IMR-90 (cell line): ENCODE measurements at regions not wholly inside any gene's neighbourhood (a gene's known extent, or its start where the extent isn't known, plus 50 kb on each side); places are given as distances from the start of the nearest gene placed in this dataset.

Source experiments
- ATAC-seq: fragments of 200-7000 bp; cut with Tn5 transposase; 2 replicates; pipeline ENCODE4 v1.9.1; 2020; ENCODE audit warnings: low read depth, mild to moderate bottlenecking, moderate library complexity
- BruUV-seq: library from RNA; stranded (reverse); fragments of 400-500 nt; replicated peaks from 2 replicates; lab custom pipeline; 2021; lab: Mats Ljungman, UMichigan
- CTCF ChIA-PET: fragments of 300-600 bp; formaldehyde crosslinking; extraction: SDS; loops from one replicate; lab custom pipeline; 2021; ENCODE audit warnings: antibody characterized with exemption; lab: Yijun Ruan, JAX
- POLR2A ChIA-PET: fragments of 300-600 bp; sonication (Branson Sonifier 250); formaldehyde crosslinking; loops from one replicate; lab custom pipeline; 2022; ENCODE audit warnings: antibody characterized with exemption; ENCODE audit not compliant: unreplicated experiment; lab: Charles Lee
- DNase-seq: peaks from one replicate; pipeline ENCODE4 v3.0.0; 2013
- H2AFZ ChIP-seq: replicated peaks from 2 replicates; pipeline ENCODE3; 2013; ENCODE audit warnings: low read length, mild to moderate bottlenecking; ENCODE audit not compliant: poor library complexity
- H2AK5ac ChIP-seq: 2 replicates; pipeline ENCODE4 v1.6.1; 2013; ENCODE audit warnings: low read depth, low read length, inconsistent platforms
- H2AK9ac ChIP-seq: replicated peaks from 2 replicates; pipeline ENCODE3; 2013; ENCODE audit warnings: mild to moderate bottlenecking, low read depth, low read length, moderate library complexity; ENCODE audit not compliant: poor library complexity
- H2BK120ac ChIP-seq: 2 replicates; pipeline ENCODE4 v1.6.1; 2013; ENCODE audit warnings: low read depth, low read length, inconsistent platforms
- H2BK15ac ChIP-seq: 3 replicates; pipeline ENCODE4 v1.6.1; 2013; ENCODE audit warnings: low read depth, low read length, inconsistent platforms
- H2BK20ac ChIP-seq: 2 replicates; pipeline ENCODE4 v1.6.1; 2013; ENCODE audit warnings: low read depth, mild to moderate bottlenecking, inconsistent platforms, low read length, moderate library complexity
- H2BK5ac ChIP-seq: 2 replicates; pipeline ENCODE4 v1.6.1; 2013; ENCODE audit warnings: mild to moderate bottlenecking, low read depth, low read length, inconsistent platforms; ENCODE audit not compliant: poor library complexity, severe bottlenecking
- H3K14ac ChIP-seq: replicated peaks from 2 replicates; pipeline ENCODE4 v1.6.1; 2013; ENCODE audit warnings: low read depth, low read length, inconsistent platforms
- H3K18ac ChIP-seq: 2 replicates; pipeline ENCODE4 v1.6.1; 2013; ENCODE audit warnings: low read depth, low read length, control low read depth
- H3K23ac ChIP-seq: 2 replicates; pipeline ENCODE4 v1.6.1; 2013; ENCODE audit warnings: low read depth, low read length, inconsistent platforms
- H3K27ac ChIP-seq: 2 replicates; pipeline ENCODE4 v1.5.1; 2013; ENCODE audit warnings: mild to moderate bottlenecking, control low read depth, low read length; ENCODE audit not compliant: insufficient read depth
- H3K27me3 ChIP-seq: 2 replicates; pipeline ENCODE4 v1.6.1; 2013; ENCODE audit warnings: low read length; ENCODE audit not compliant: control insufficient read depth, insufficient read depth
- H3K36me3 ChIP-seq: 2 replicates; pipeline ENCODE4 v1.6.1; 2013; ENCODE audit warnings: low read length, mixed read lengths; ENCODE audit not compliant: control insufficient read depth, insufficient read depth
- H3K4ac ChIP-seq: 2 replicates; pipeline ENCODE4 v1.6.1; 2013; ENCODE audit warnings: low read depth, low read length, inconsistent platforms
- H3K4me1 ChIP-seq: 2 replicates; pipeline ENCODE4 v1.6.1; 2013; ENCODE audit warnings: low read length, mixed read lengths; ENCODE audit not compliant: control insufficient read depth, insufficient read depth
- H3K4me2 ChIP-seq: 2 replicates; pipeline ENCODE4 v1.6.1; 2013; ENCODE audit warnings: low read depth, mild to moderate bottlenecking, control low read depth, low read length, moderate library complexity
- H3K4me3 ChIP-seq: 2 replicates; pipeline ENCODE4 v1.5.1; 2013; ENCODE audit warnings: low read depth, mild to moderate bottlenecking, control low read depth, low read length, moderate library complexity; ENCODE audit not compliant: insufficient read depth
- H3K56ac ChIP-seq: 2 replicates; pipeline ENCODE4 v1.6.1; 2013; ENCODE audit warnings: low read length, inconsistent platforms; ENCODE audit not compliant: insufficient read depth; ENCODE audit errors: extremely low read depth
- H3K79me1 ChIP-seq, 2 experiments: 2 replicates each; pipeline ENCODE4 v1.6.1; 2013; ENCODE audit warnings: low read length in 2 of 2, inconsistent platforms in 1 of 2, low read depth in 1 of 2
- H3K9ac ChIP-seq: 2 replicates; pipeline ENCODE4 v1.6.1; 2013; ENCODE audit warnings: low read depth, low read length, control low read depth
- H3K9me1 ChIP-seq: 2 replicates; pipeline ENCODE4 v1.6.1; 2013; ENCODE audit warnings: low read length, inconsistent platforms; ENCODE audit not compliant: insufficient read depth
- H3K9me3 ChIP-seq: 2 replicates; pipeline ENCODE4 v1.6.1; 2013; ENCODE audit warnings: low read length; ENCODE audit not compliant: control insufficient read depth, insufficient read depth
- H4K20me1 ChIP-seq: 2 replicates; pipeline ENCODE4 v1.6.1; 2013; ENCODE audit warnings: low read length, inconsistent platforms; ENCODE audit not compliant: insufficient read depth
- H4K5ac ChIP-seq: 2 replicates; pipeline ENCODE4 v1.6.1; 2013; ENCODE audit warnings: mild to moderate bottlenecking, low read depth, low read length, control low read depth
- H4K8ac ChIP-seq, 2 experiments: 2 replicates each; pipeline ENCODE4 v1.6.1; 2013; ENCODE audit warnings: low read depth in 2 of 2, low read length in 2 of 2, control low read depth in 1 of 2, inconsistent platforms in 1 of 2
- H4K91ac ChIP-seq: 2 replicates; pipeline ENCODE4 v1.6.1; 2013; ENCODE audit warnings: low read depth, low read length, inconsistent platforms; ENCODE audit not compliant: insufficient read depth
- BHLHE40 ChIP-seq: fragments of 150-350 bp; IDR thresholded peaks from 2 replicates; pipeline ENCODE4 v1.6.1; 2016; ENCODE audit warnings: mild to moderate bottlenecking, low read depth, low read length
- CEBPB ChIP-seq: IDR thresholded peaks from 2 replicates; pipeline ENCODE4 v1.6.1; 2012; ENCODE audit warnings: low read depth, low read length, improper control_type of control experiment
- CTCF ChIP-seq: conservative IDR thresholded peaks from 2 replicates; pipeline ENCODE4 v1.5.1; 2012; ENCODE audit warnings: mild to moderate bottlenecking, low read depth, low read length, improper control_type of control experiment
- ELK1 ChIP-seq: fragments of 150-350 bp; IDR thresholded peaks from 2 replicates; pipeline ENCODE4 v1.6.1; 2016; ENCODE audit warnings: low read depth, mild to moderate bottlenecking, low read length, moderate library complexity, borderline replicate concordance
- FOS ChIP-seq: fragments of 150-350 bp; IDR thresholded peaks from 2 replicates; pipeline ENCODE4 v1.6.1; 2016; ENCODE audit warnings: low read depth, low read length
- MAFK ChIP-seq: IDR thresholded peaks from 2 replicates; pipeline ENCODE4 v1.6.1; 2012; ENCODE audit warnings: low read depth, low read length, improper control_type of control experiment
- MAZ ChIP-seq: IDR thresholded peaks from 2 replicates; pipeline ENCODE4 v1.6.1; 2012; ENCODE audit warnings: low read depth, mild to moderate bottlenecking, low read length, improper control_type of control experiment, moderate library complexity, borderline replicate concordance
- MXI1 ChIP-seq: IDR thresholded peaks from 2 replicates; pipeline ENCODE4 v1.6.1; 2012; ENCODE audit warnings: low read depth, mild to moderate bottlenecking, low read length, moderate library complexity, borderline replicate concordance
- POLR2A ChIP-seq: IDR thresholded peaks from 2 replicates; pipeline ENCODE4 v1.6.1; 2012; ENCODE audit warnings: mild to moderate bottlenecking, low read depth, low read length
- RAD21 ChIP-seq: IDR thresholded peaks from 2 replicates; pipeline ENCODE4 v1.6.1; 2012; ENCODE audit warnings: low read length, improper control_type of control experiment
- RCOR1 ChIP-seq: IDR thresholded peaks from 2 replicates; pipeline ENCODE4 v1.6.1; 2012; ENCODE audit warnings: mild to moderate bottlenecking, low read length, improper control_type of control experiment; ENCODE audit not compliant: insufficient replicate concordance
- RFX5 ChIP-seq: IDR thresholded peaks from 2 replicates; pipeline ENCODE4 v1.8.0; 2012; ENCODE audit warnings: low read depth, mild to moderate bottlenecking, low read length, moderate library complexity
- SMC3 ChIP-seq: fragments of 150-350 bp; IDR thresholded peaks from 2 replicates; pipeline ENCODE4 v1.6.1; 2016; ENCODE audit warnings: low read depth, mild to moderate bottlenecking, antibody characterized with exemption, low read length, moderate library complexity
- USF2 ChIP-seq: fragments of 150-350 bp; IDR thresholded peaks from 2 replicates; pipeline ENCODE4 v1.6.1; 2017; ENCODE audit warnings: mild to moderate bottlenecking, antibody characterized with exemption, low read length, low read depth
- WGBS, 2 experiments: methylation state at CpG; one replicate each; pipeline versions ENCODE4 v1.1.5 to v1.1.7; 2013; ENCODE audit warnings: missing lambda C conversion rate in 2 of 2; ENCODE audit not compliant: insufficient read length in 1 of 2; ENCODE audit errors: extremely low coverage in 2 of 2; 5-methylcytosine and 5-hydroxymethylcytosine counted together
- dilution Hi-C: fragments of 300-500 bp; cut with HindIII; formaldehyde crosslinking; loops from one replicate; pipeline ENCODE4 v1.14.3; 2018; ENCODE audit warnings: low sequenced_read_pairs; ENCODE audit not compliant: unreplicated experiment
- in situ Hi-C: fragments of 300-500 bp; cut with MboI; formaldehyde crosslinking; loops from 3 replicates; pipeline ENCODE4 v1.14.3; 2019; ENCODE audit warnings: low sequenced_read_pairs, inconsistent platforms, mixed read lengths
- intact Hi-C: fragments of 100-400 bp; cut with micrococcal nuclease; formaldehyde crosslinking; loops from 2 replicates; pipeline ENCODE4 v1.10.0; 2022

GRCh38 chr5:67257500-67257899 is 60.9 kb upstream of the CD180 start:
- Histone ChIP-seq H3K4me3 (no peak overlapping the region), H4K5ac (no peak overlapping the region), H3K9me3 (no peaks in the 10 kb centered on the region), H2BK20ac (no peak overlapping the region), H2AFZ (no peak overlapping the region), H3K14ac (no peak overlapping the region), H3K27me3 (no peaks in the 10 kb centered on the region), H4K8ac (no peak overlapping the region), H3K9ac (no peak overlapping the region), H2AK9ac (no peak overlapping the region), H4K91ac (no peak overlapping the region), H2AK5ac (no peak overlapping the region), H3K4me2 (no peak overlapping the region), H2BK5ac (no peak overlapping the region), H3K36me3 (no peaks in the 10 kb centered on the region), H3K4ac (no peak overlapping the region), H3K79me1 (no peaks in the 10 kb centered on the region), H3K56ac (no peak overlapping the region), H3K4me1 (no peaks in the 10 kb centered on the region), H3K9me1 (no peaks in the 10 kb centered on the region), H2BK15ac (no peak overlapping the region), H3K27ac (no peak overlapping the region), H3K23ac (no peak overlapping the region), H3K18ac (no peak overlapping the region), H4K20me1 (no peaks in the 10 kb centered on the region), H2BK120ac (no peak overlapping the region)
- no TSS peak for BruUV-seq
- TF ChIP-seq RFX5 = no peak
- no peak for TF ChIP-seq USF2
- TF ChIP-seq POLR2A = no peak
- TF ChIP-seq CEBPB = no peak
- TF ChIP-seq MAFK = no peak
- TF ChIP-seq MAZ = no peak
- no peak for TF ChIP-seq SMC3
- TF ChIP-seq FOS = no peak
- TF ChIP-seq RAD21 = no peak
- TF ChIP-seq CTCF = no peak
- no peak for TF ChIP-seq ELK1
- TF ChIP-seq RCOR1 = no peak
- TF ChIP-seq MXI1 = no peak
- TF ChIP-seq BHLHE40 = no peak
- intact Hi-C loops (no loop called here), in situ Hi-C loops (no loop called here), dilution Hi-C loops (no loop called here)
- ChIA-PET CTCF (no interaction called here), POLR2A (no interaction called here)
- no CpG with 5 or more reads among the region's 2 CpGs for WGBS, 2 experiments
- DNase-seq (no peak), ATAC-seq (no peak)
